ENCODE measurements at regions not wholly inside any gene's neighbourhood (a gene's known extent, or its start where the extent isn't known, plus 50 kb on each side); places are given as distances from the start of the nearest gene placed in this dataset.

GRCh38 chr14:71654810-71655209, 277.4 kb upstream of the RGS6 start:
- H3K27ac ChIP-seq (ENCODE audit: low read depth, low read length), result no peak overlapping the region
- TF ChIP-seq EZH2 (IDR thresholded peaks at IDR 0.05; ENCODE audit: insufficient read depth, low read length), result no peak
- no peak for TF ChIP-seq CTCF (IDR thresholded peaks at IDR 0.05; ENCODE audit: insufficient read depth, low read depth, low read length)
- no peaks in the 10 kb centered on the region for H3K79me2 ChIP-seq (ENCODE audit: insufficient read depth, low read length)
- Mint-ChIP-seq H3K4me1 (ENCODE audit: low read depth, unreplicated experiment) (peaks cover 26% of the 10 kb centered on the region), H3K9me3 (ENCODE audit: unreplicated experiment) (peaks cover 12% of the 10 kb centered on the region), H3K27me3 (ENCODE audit: low read depth, unreplicated experiment) (no peaks in the 10 kb centered on the region), H3K36me3 (ENCODE audit: low read depth, unreplicated experiment) (peaks cover 16% of the 10 kb centered on the region), H3K4me3 (ENCODE audit: unreplicated experiment) (no peak overlapping the region), H3K27ac (ENCODE audit: unreplicated experiment) (peak overlapping the region; percentile 51)
- H3K27me3 ChIP-seq (ENCODE audit: insufficient read depth, low read length), result no peaks in the 10 kb centered on the region
- no peaks in the 10 kb centered on the region for H3K9me3 ChIP-seq (ENCODE audit: insufficient read depth, low read depth, low read length)
- no peak for FAIRE-seq
- H3K9ac ChIP-seq (ENCODE audit: low read length), result no peak overlapping the region
- H3K4me3 ChIP-seq (ENCODE audit: insufficient read depth, low read depth, low read length), result no peak overlapping the region
- no peaks in the 10 kb centered on the region for H4K20me1 ChIP-seq (ENCODE audit: insufficient read depth, low read length)
- H3K4me1 ChIP-seq (ENCODE audit: insufficient read depth, low read length), result peaks cover 31% of the 10 kb centered on the region
- no peaks in the 10 kb centered on the region for H3K36me3 ChIP-seq (ENCODE audit: insufficient read depth, low read length)
- no peak for DNase-seq (ENCODE audit: low read depth)
- H2AFZ ChIP-seq (ENCODE audit: low read depth, low read length), result no peak overlapping the region
- H3K4me2 ChIP-seq (ENCODE audit: low read length), result no peak overlapping the region

- H3K27me3 ChIP-seq (ENCODE audit: insufficient read depth, low read length), result no peaks in the 10 kb centered on the region
- Mint-ChIP-seq H3K27me3 (ENCODE audit: low read depth, unreplicated experiment) (no peaks in the 10 kb centered on the region), H3K4me1 (ENCODE audit: low read depth, unreplicated experiment) (peaks cover 18% of the 10 kb centered on the region), H3K27ac (ENCODE audit: unreplicated experiment) (peak overlapping the region; percentile 50), H3K4me3 (ENCODE audit: unreplicated experiment) (no peak overlapping the region), H3K36me3 (ENCODE audit: low read depth, unreplicated experiment) (peaks cover 8% of the 10 kb centered on the region), H3K9me3 (ENCODE audit: unreplicated experiment) (no peaks in the 10 kb centered on the region)
- no peak overlapping the region for H3K9ac ChIP-seq (ENCODE audit: low read length)
- FAIRE-seq (no peak), DNase-seq (ENCODE audit: low read depth) (peak; percentile 44)
- peaks cover 15% of the 10 kb centered on the region for H3K36me3 ChIP-seq (ENCODE audit: insufficient read depth, low read length)
- no peaks in the 10 kb centered on the region for H3K9me3 ChIP-seq (ENCODE audit: insufficient read depth, low read depth, low read length)
- no peak for TF ChIP-seq CTCF (IDR thresholded peaks at IDR 0.05; ENCODE audit: insufficient read depth, low read depth, low read length)
- no peak overlapping the region for H3K27ac ChIP-seq (ENCODE audit: low read depth, low read length)
- no peak overlapping the region for H3K4me3 ChIP-seq (ENCODE audit: insufficient read depth, low read depth, low read length)
- H4K20me1 ChIP-seq (ENCODE audit: insufficient read depth, low read length), result no peaks in the 10 kb centered on the region
- no peaks in the 10 kb centered on the region for H3K79me2 ChIP-seq (ENCODE audit: insufficient read depth, low read length)
- no peak overlapping the region for H2AFZ ChIP-seq (ENCODE audit: low read depth, low read length)
- peak overlapping the region; percentile 13 for H3K4me2 ChIP-seq (ENCODE audit: low read length)
- H3K4me1 ChIP-seq (ENCODE audit: insufficient read depth, low read length), result peaks cover 20% of the 10 kb centered on the region
Observed at GRCh38 chr14:71658261-71658860, 273.9 kb upstream of the RGS6 start.

GRCh38 chr14:71659159-71659558, 273.1 kb upstream of the RGS6 start:
- FAIRE-seq (no peak), DNase-seq (ENCODE audit: low read depth) (peak; percentile 45)
- no peak overlapping the region for H2AFZ ChIP-seq (ENCODE audit: low read depth, low read length)
- peak overlapping the region; percentile 19 for H3K9ac ChIP-seq (ENCODE audit: low read length)
- H3K4me3 ChIP-seq (ENCODE audit: insufficient read depth, low read depth, low read length), result no peak overlapping the region
- H3K36me3 ChIP-seq (ENCODE audit: insufficient read depth, low read length), result peaks cover 15% of the 10 kb centered on the region
- no peak for TF ChIP-seq EZH2 (IDR thresholded peaks at IDR 0.05; ENCODE audit: insufficient read depth, low read length)
- no peak for TF ChIP-seq CTCF (IDR thresholded peaks at IDR 0.05; ENCODE audit: insufficient read depth, low read depth, low read length)
- H3K9me3 Mint-ChIP-seq (ENCODE audit: unreplicated experiment), result no peaks in the 10 kb centered on the region
- no peaks in the 10 kb centered on the region for H3K9me3 ChIP-seq (ENCODE audit: insufficient read depth, low read depth, low read length)
- H3K4me2 ChIP-seq (ENCODE audit: low read length), result peak overlapping the region; percentile 43
- no peaks in the 10 kb centered on the region for H3K79me2 ChIP-seq (ENCODE audit: insufficient read depth, low read length)
- H3K4me1 Mint-ChIP-seq (ENCODE audit: low read depth, unreplicated experiment), result peaks cover 24% of the 10 kb centered on the region
- H3K36me3 Mint-ChIP-seq (ENCODE audit: low read depth, unreplicated experiment), result peaks cover 4% of the 10 kb centered on the region
- H3K4me1 ChIP-seq (ENCODE audit: insufficient read depth, low read length), result peaks cover 20% of the 10 kb centered on the region
- H3K4me3 Mint-ChIP-seq (ENCODE audit: unreplicated experiment), result no peak overlapping the region
- no peaks in the 10 kb centered on the region for H3K27me3 ChIP-seq (ENCODE audit: insufficient read depth, low read length)
- H3K27ac ChIP-seq (ENCODE audit: low read depth, low read length), result no peak overlapping the region
- peak overlapping the region; percentile 14 for H3K27ac Mint-ChIP-seq (ENCODE audit: unreplicated experiment)
- H4K20me1 ChIP-seq (ENCODE audit: insufficient read depth, low read length), result no peaks in the 10 kb centered on the region
- no peaks in the 10 kb centered on the region for H3K27me3 Mint-ChIP-seq (ENCODE audit: low read depth, unreplicated experiment)
